ENCODE measurements at regions not wholly inside any gene's neighbourhood (a gene's known extent, or its start where the extent isn't known, plus 50 kb on each side); places are given as distances from the start of the nearest gene placed in this dataset.
A peak's percentile ranks its signal among the peaks of the same experiment; 100 is the strongest.

- Histone ChIP-seq H3K9me2 (replicated peaks; ENCODE audit: insufficient read depth, low read length) (no peaks in the 10 kb centered on the region), H3K79me2 (ENCODE audit: insufficient read depth, low read length) (no peaks in the 10 kb centered on the region), H4K20me1 (ENCODE audit: low read depth, low read length) (no peaks in the 10 kb centered on the region), H3F3A (ENCODE audit: insufficient read depth) (no peaks in the 10 kb centered on the region), H3K4me2 (ENCODE audit: low read depth, low read length, poor library complexity, severe bottlenecking) (no peak overlapping the region), H3K4me3 (ENCODE audit: insufficient read depth, low read length, poor library complexity, severe bottlenecking) (no peak overlapping the region), H3K27me3 (ENCODE audit: low read length) (no peaks in the 10 kb centered on the region), H3K9ac (ENCODE audit: low read length) (no peak overlapping the region), H3K36me3 (ENCODE audit: low read length) (no peaks in the 10 kb centered on the region), H3K27ac (ENCODE audit: low read depth, low read length) (no peak overlapping the region), H2AFZ (ENCODE audit: low read depth, low read length, severe bottlenecking) (peak overlapping the region; percentile 23), H3K9me3 (ENCODE audit: insufficient read depth, low read length) (no peaks in the 10 kb centered on the region)
- TF ChIP-seq EZH2phosphoT487 (conservative IDR thresholded peaks at IDR 0.05; ENCODE audit: low read length), result no peak
- TF ChIP-seq CTCF (IDR thresholded peaks at IDR 0.05; ENCODE audit: insufficient read depth, low read length, poor library complexity, severe bottlenecking), result no peak
Measured at GRCh38 chr7:17194656-17195055, 103.8 kb upstream of the AHR start.

GRCh38 chr7:17195576-17195975 lies 102.9 kb upstream of the AHR start:
- Histone ChIP-seq H2AFZ (ENCODE audit: low read depth, low read length, severe bottlenecking) (no peak overlapping the region), H3K4me3 (ENCODE audit: insufficient read depth, low read length, poor library complexity, severe bottlenecking) (no peak overlapping the region), H3K27ac (ENCODE audit: low read depth, low read length) (no peak overlapping the region), H3K4me2 (ENCODE audit: low read depth, low read length, poor library complexity, severe bottlenecking) (no peak overlapping the region), H4K20me1 (ENCODE audit: low read depth, low read length) (no peaks in the 10 kb centered on the region), H3K9me2 (replicated peaks; ENCODE audit: insufficient read depth, low read length) (no peaks in the 10 kb centered on the region), H3K27me3 (ENCODE audit: low read length) (no peaks in the 10 kb centered on the region), H3K9ac (ENCODE audit: low read length) (no peak overlapping the region), H3K36me3 (ENCODE audit: low read length) (no peaks in the 10 kb centered on the region), H3K79me2 (ENCODE audit: insufficient read depth, low read length) (no peaks in the 10 kb centered on the region), H3F3A (ENCODE audit: insufficient read depth) (no peaks in the 10 kb centered on the region), H3K9me3 (ENCODE audit: insufficient read depth, low read length) (no peaks in the 10 kb centered on the region)
- TF ChIP-seq CTCF (IDR thresholded peaks at IDR 0.05; ENCODE audit: insufficient read depth, low read length, poor library complexity, severe bottlenecking) (no peak), EZH2phosphoT487 (conservative IDR thresholded peaks at IDR 0.05; ENCODE audit: low read length) (no peak)

- no peaks in the 10 kb centered on the region for H3K9me2 ChIP-seq (replicated peaks; ENCODE audit: insufficient read depth, low read length)
- H3K4me3 ChIP-seq (ENCODE audit: insufficient read depth, low read length, poor library complexity, severe bottlenecking), result no peak overlapping the region
- H3K9ac ChIP-seq (ENCODE audit: low read length), result no peak overlapping the region
- H4K20me1 ChIP-seq (ENCODE audit: low read depth, low read length), result no peaks in the 10 kb centered on the region
- no peak overlapping the region for H2AFZ ChIP-seq (ENCODE audit: low read depth, low read length, severe bottlenecking)
- H3K79me2 ChIP-seq (ENCODE audit: insufficient read depth, low read length), result no peaks in the 10 kb centered on the region
- TF ChIP-seq EZH2phosphoT487 (conservative IDR thresholded peaks at IDR 0.05; ENCODE audit: low read length) (no peak), CTCF (IDR thresholded peaks at IDR 0.05; ENCODE audit: insufficient read depth, low read length, poor library complexity, severe bottlenecking) (no peak)
- H3K27me3 ChIP-seq (ENCODE audit: low read length), result no peaks in the 10 kb centered on the region
- H3K4me2 ChIP-seq (ENCODE audit: low read depth, low read length, poor library complexity, severe bottlenecking), result no peak overlapping the region
- H3K9me3 ChIP-seq (ENCODE audit: insufficient read depth, low read length), result no peaks in the 10 kb centered on the region
- H3K27ac ChIP-seq (ENCODE audit: low read depth, low read length), result no peak overlapping the region
- H3F3A ChIP-seq (ENCODE audit: insufficient read depth), result no peaks in the 10 kb centered on the region
- H3K36me3 ChIP-seq (ENCODE audit: low read length), result no peaks in the 10 kb centered on the region
Measured at GRCh38 chr7:17205910-17206309, 92.5 kb upstream of the AHR start.
